ENCODE measurements at regions not wholly inside any gene's neighbourhood (a gene's known extent, or its start where the extent isn't known, plus 50 kb on each side); places are given as distances from the start of the nearest gene placed in this dataset.

- H3K27ac Mint-ChIP-seq (ENCODE audit: unreplicated experiment): no peak overlapping the region
- no peak for DNase-seq (ENCODE audit: low spot score)
- TF ChIP-seq CTCF (IDR thresholded peaks at IDR 0.05): no peak
- peaks cover 4% of the 10 kb centered on the region for H3K9me3 Mint-ChIP-seq (ENCODE audit: low read depth)
- no peaks in the 10 kb centered on the region for H3K27me3 Mint-ChIP-seq (ENCODE audit: low read depth)
- no peak overlapping the region for H3K4me3 Mint-ChIP-seq (ENCODE audit: unreplicated experiment)
- H3K4me1 Mint-ChIP-seq (ENCODE audit: low read depth): no peaks in the 10 kb centered on the region
- no peaks in the 10 kb centered on the region for H3K36me3 Mint-ChIP-seq (ENCODE audit: low read depth)
These were observed 478.2 kb upstream of the CDH11 start for GRCh38 chr16:65600046-65600445.

DNA sequence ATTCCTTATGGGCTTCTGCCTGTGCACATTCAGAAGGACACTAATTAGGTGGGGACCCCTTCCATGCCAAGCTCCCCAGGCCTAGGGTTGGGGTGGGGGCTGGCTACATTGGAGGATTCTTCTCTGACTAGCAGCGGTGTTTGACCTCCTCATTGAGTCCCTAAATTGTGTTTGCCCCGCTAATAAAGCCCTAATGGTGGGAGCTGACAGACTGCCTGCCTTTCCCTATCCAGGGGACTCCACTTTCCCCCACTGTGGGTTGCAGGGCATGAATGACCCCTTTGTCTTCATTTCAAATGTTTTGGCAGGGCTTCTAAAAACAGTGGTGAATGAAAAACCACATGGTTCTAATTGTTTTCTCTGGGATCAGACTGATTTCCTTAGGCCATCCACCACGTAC lies 476.8 kb upstream of the CDH11 start:
- Mint-ChIP-seq H3K4me1 (ENCODE audit: low read depth) (no peaks in the 10 kb centered on the region), H3K36me3 (ENCODE audit: low read depth) (no peaks in the 10 kb centered on the region), H3K4me3 (ENCODE audit: unreplicated experiment) (no peak overlapping the region), H3K9me3 (ENCODE audit: low read depth) (peaks cover 4% of the 10 kb centered on the region), H3K27ac (ENCODE audit: unreplicated experiment) (no peak overlapping the region), H3K27me3 (ENCODE audit: low read depth) (no peaks in the 10 kb centered on the region)
- no peak for DNase-seq (ENCODE audit: low spot score)
- no peak for TF ChIP-seq CTCF (IDR thresholded peaks at IDR 0.05)

- TF ChIP-seq CTCF (IDR thresholded peaks at IDR 0.05): no peak
- Mint-ChIP-seq H3K27me3 (ENCODE audit: low read depth) (no peaks in the 10 kb centered on the region), H3K36me3 (ENCODE audit: low read depth) (no peaks in the 10 kb centered on the region), H3K9me3 (ENCODE audit: low read depth) (no peaks in the 10 kb centered on the region), H3K4me3 (ENCODE audit: unreplicated experiment) (no peak overlapping the region), H3K4me1 (ENCODE audit: low read depth) (peaks cover 13% of the 10 kb centered on the region), H3K27ac (ENCODE audit: unreplicated experiment) (no peak overlapping the region)
- DNase-seq (ENCODE audit: low spot score): no peak
These were observed 461.6 kb upstream of the CDH11 start for GRCh38 chr16:65583498-65583897.

GRCh38 chr16:65579050-65579449 lies 457.2 kb upstream of the CDH11 start:
- no peak for DNase-seq (ENCODE audit: low spot score)
- Mint-ChIP-seq H3K36me3 (ENCODE audit: low read depth) (no peaks in the 10 kb centered on the region), H3K4me3 (ENCODE audit: unreplicated experiment) (no peak overlapping the region), H3K27ac (ENCODE audit: unreplicated experiment) (no peak overlapping the region), H3K9me3 (ENCODE audit: low read depth) (no peaks in the 10 kb centered on the region), H3K27me3 (ENCODE audit: low read depth) (no peaks in the 10 kb centered on the region), H3K4me1 (ENCODE audit: low read depth) (peaks cover 9% of the 10 kb centered on the region)
- no peak for TF ChIP-seq CTCF (IDR thresholded peaks at IDR 0.05)

GRCh38 chr16:65576631-65577030 lies 454.8 kb upstream of the CDH11 start:
- no peak for DNase-seq (ENCODE audit: low spot score)

More at GRCh38 chr16:65576631-65577030, 454.8 kb upstream of the CDH11 start:
- H3K9me3 Mint-ChIP-seq (ENCODE audit: low read depth): no peaks in the 10 kb centered on the region
- H3K4me1 Mint-ChIP-seq (ENCODE audit: low read depth): peaks cover 21% of the 10 kb centered on the region
- H3K27me3 Mint-ChIP-seq (ENCODE audit: low read depth): no peaks in the 10 kb centered on the region
- H3K36me3 Mint-ChIP-seq (ENCODE audit: low read depth): no peaks in the 10 kb centered on the region
- peak; percentile 42 for TF ChIP-seq CTCF (IDR thresholded peaks at IDR 0.05)
- no peak overlapping the region for H3K4me3 Mint-ChIP-seq (ENCODE audit: unreplicated experiment)
- no peak overlapping the region for H3K27ac Mint-ChIP-seq (ENCODE audit: unreplicated experiment)
